ENCODE measurements at regions not wholly inside any gene's neighbourhood (a gene's known extent, or its start where the extent isn't known, plus 50 kb on each side); places are given as distances from the start of the nearest gene placed in this dataset.

GRCh38 chr2:76640905-76641304 lies 881.3 kb downstream of the LRRTM4 start:
- TF ChIP-seq, protein P1, sequence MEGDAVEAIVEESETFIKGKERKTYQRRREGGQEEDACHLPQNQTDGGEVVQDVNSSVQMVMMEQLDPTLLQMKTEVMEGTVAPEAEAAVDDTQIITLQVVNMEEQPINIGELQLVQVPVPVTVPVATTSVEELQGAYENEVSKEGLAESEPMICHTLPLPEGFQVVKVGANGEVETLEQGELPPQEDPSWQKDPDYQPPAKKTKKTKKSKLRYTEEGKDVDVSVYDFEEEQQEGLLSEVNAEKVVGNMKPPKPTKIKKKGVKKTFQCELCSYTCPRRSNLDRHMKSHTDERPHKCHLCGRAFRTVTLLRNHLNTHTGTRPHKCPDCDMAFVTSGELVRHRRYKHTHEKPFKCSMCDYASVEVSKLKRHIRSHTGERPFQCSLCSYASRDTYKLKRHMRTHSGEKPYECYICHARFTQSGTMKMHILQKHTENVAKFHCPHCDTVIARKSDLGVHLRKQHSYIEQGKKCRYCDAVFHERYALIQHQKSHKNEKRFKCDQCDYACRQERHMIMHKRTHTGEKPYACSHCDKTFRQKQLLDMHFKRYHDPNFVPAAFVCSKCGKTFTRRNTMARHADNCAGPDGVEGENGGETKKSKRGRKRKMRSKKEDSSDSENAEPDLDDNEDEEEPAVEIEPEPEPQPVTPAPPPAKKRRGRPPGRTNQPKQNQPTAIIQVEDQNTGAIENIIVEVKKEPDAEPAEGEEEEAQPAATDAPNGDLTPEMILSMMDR (IDR thresholded peaks at IDR 0.05; ENCODE audit: insufficient read depth, low read depth, low read length, missing control alignments) = no peak

DNA sequence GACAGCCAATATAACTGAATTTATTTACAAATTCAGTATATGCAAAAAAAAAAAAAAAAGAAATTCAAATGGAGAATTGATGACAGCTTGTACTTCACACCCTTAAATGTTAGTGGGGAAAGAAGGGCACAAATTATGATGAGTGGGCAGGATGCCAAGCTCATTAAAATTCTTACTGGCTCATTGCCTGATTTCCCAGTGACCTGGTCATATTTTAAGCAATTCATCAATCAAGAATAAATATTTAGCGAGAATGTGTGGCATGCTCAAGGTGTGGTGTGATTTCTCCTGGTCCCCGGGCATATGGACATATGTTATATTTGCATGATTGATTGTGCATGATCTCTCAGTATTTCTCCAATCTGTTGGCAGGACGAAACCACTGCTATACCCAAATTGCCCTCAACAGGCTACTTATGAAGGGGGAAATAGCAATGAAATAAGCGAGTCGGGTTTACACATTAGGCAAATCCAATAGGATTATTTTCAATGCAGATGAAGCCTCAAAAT lies 883.0 kb downstream of the LRRTM4 start:
- DNase-seq (ENCODE audit: low read depth) = no peak
- TF ChIP-seq, protein P1 (IDR thresholded peaks at IDR 0.05; ENCODE audit: insufficient read depth, low read depth, low read length, missing control alignments) = no peak
- no peak overlapping the region for H3K4me3 ChIP-seq (ENCODE audit: low read length)

More at GRCh38 chr2:76640905-76641304, 881.3 kb downstream of the LRRTM4 start:
- H3K4me3 ChIP-seq (ENCODE audit: low read length) = no peak overlapping the region
- DNase-seq (ENCODE audit: low read depth) = peak; percentile 45

- no peak for DNase-seq (ENCODE audit: low read depth)
- no peak overlapping the region for H3K4me3 ChIP-seq (ENCODE audit: low read length)
- TF ChIP-seq, protein P1 (IDR thresholded peaks at IDR 0.05; ENCODE audit: insufficient read depth, low read depth, low read length, missing control alignments) = no peak
Measured at GRCh38 chr2:76633276-76633921, 888.8 kb downstream of the LRRTM4 start.

DNA sequence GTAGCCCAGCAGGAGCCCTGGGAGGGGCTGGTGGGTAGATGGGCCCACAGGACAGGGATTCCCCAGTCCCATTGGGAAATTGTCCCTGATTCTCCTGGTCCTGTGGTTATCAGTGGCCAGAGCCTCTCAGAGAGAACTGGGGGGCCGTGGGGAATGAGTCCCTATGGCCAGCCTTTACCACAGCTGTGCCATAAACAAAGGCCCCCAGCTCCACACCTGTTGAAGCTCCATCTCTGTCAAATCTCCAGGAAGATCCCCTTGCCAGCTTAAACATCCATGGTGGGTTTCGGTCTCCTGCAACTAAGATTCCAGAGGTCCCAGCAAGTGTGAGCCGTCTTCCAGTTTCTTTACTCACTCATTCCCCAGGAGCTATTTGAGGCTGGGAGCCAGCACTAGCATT lies 897.1 kb downstream of the LRRTM4 start:
- DNase-seq (ENCODE audit: low read depth) = no peak
- H3K4me3 ChIP-seq (ENCODE audit: low read length) = no peak overlapping the region
- TF ChIP-seq, protein P1 (IDR thresholded peaks at IDR 0.05; ENCODE audit: insufficient read depth, low read depth, low read length, missing control alignments) = no peak

GRCh38 chr2:76613330-76613729 lies 902.6 kb upstream of the GCFC2 start:
- TF ChIP-seq, protein P1 (IDR thresholded peaks at IDR 0.05; ENCODE audit: insufficient read depth, low read depth, low read length, missing control alignments) = no peak
- no peak for DNase-seq (ENCODE audit: low read depth)
- H3K4me3 ChIP-seq (ENCODE audit: low read length) = no peak overlapping the region

GRCh38 chr2:76612764-76613163 lies 902.0 kb upstream of the GCFC2 start:
- H3K4me3 ChIP-seq (ENCODE audit: low read length) = no peak overlapping the region
- DNase-seq (ENCODE audit: low read depth) = no peak
- TF ChIP-seq, protein P1 (IDR thresholded peaks at IDR 0.05; ENCODE audit: insufficient read depth, low read depth, low read length, missing control alignments) = no peak

DNA sequence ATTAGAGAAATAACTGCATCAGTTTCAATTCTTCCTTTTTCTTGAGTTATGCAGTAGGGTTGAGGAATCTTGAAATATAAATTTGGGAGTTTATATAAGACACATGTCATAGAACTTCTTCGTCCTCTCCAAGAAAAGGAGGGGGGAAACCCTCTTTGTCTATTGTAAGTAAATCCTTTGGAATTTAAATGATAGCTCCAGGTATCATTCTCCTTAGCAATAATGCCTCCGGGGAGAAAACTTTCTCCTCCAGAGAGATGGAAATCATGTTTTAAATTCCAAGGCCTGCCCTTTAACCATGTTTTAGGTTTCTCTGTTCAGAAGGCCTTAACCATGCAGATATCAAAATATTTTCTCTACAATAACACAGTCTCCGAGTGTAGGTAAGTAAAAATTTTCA lies 899.7 kb upstream of the GCFC2 start:
- no peak overlapping the region for H3K4me3 ChIP-seq (ENCODE audit: low read length)
- DNase-seq (ENCODE audit: low read depth) = no peak
- TF ChIP-seq, protein P1 (IDR thresholded peaks at IDR 0.05; ENCODE audit: insufficient read depth, low read depth, low read length, missing control alignments) = no peak

Measured in epithelial cell of esophagus (primary cell).